HCT116 (cell line): ENCODE measurements at regions not wholly inside any gene's neighbourhood (a gene's known extent, or its start where the extent isn't known, plus 50 kb on each side); places are given as distances from the start of the nearest gene placed in this dataset.

Source experiments
- ATAC-seq: fragments of 200-7000 bp; cut with Tn5 transposase; 2 replicates; pipeline ENCODE4 v1.9.1; 2020; ENCODE audit warnings: mild to moderate bottlenecking, moderate library complexity
- BruUV-seq: library from RNA; stranded (reverse); fragments of 400-500 nt; replicated peaks from 2 replicates; lab custom pipeline; 2021; lab: Mats Ljungman, UMichigan
- CTCF ChIA-PET: fragments of 300-600 bp; sonication (Branson Sonifier 250); formaldehyde crosslinking; loops from one replicate; lab custom pipeline; 2021; ENCODE audit warnings: antibody characterized with exemption; lab: Charles Lee
- POLR2A ChIA-PET: fragments of 300-600, 350-600 bp; sonication (Branson Sonifier 250); formaldehyde crosslinking; loops from one replicate; lab custom pipeline; 2021; ENCODE audit warnings: antibody characterized with exemption; lab: Charles Lee
- RAD21 ChIA-PET, 2 experiments: fragments of 300-600 bp; sonication (Branson Sonifier 250); formaldehyde crosslinking; loops; one replicate each; lab custom pipeline; 2023; ENCODE audit warnings: low total read pairs in 2 of 2; ENCODE audit not compliant: uncharacterized antibody in 2 of 2, unreplicated experiment in 2 of 2, low non-redundant PET in 1 of 2; lab: Charles Lee
- DNase-seq: peaks from one replicate; pipeline ENCODE4 v3.0.0-alpha.2; 2010; ENCODE audit warnings: low read depth, low spot score
- H2AFZ ChIP-seq: fragments of 200-600 bp; shearing (Covaris generic), sonication (generic); 2 replicates; pipeline ENCODE4 v1.6.1; 2017; ENCODE audit warnings: low read depth, mixed run types, mixed read lengths, antibody characterized with exemption, low read length; ENCODE audit not compliant: poor library complexity, severe bottlenecking
- H3K27ac ChIP-seq: 2 replicates; pipeline ENCODE4 v1.5.1; 2012; ENCODE audit warnings: low read depth, low read length
- H3K27me3 ChIP-seq: fragments of 200-600 bp; sonication (generic); 2 replicates; pipeline ENCODE4 v1.6.1; 2016; ENCODE audit warnings: mixed run types, low read length, mixed read lengths; ENCODE audit not compliant: insufficient read depth
- H3K36me3 ChIP-seq, 2 experiments: fragments of 200-500 bp in 1 of 2; fragments of 200-600 bp in 1 of 2; sonication (Bioruptor generic) in 1 of 2; sonication (generic) in 1 of 2; 2 replicates each; pipeline versions ENCODE4 v1.5.1 to v1.6.1; 2014 to 2016; ENCODE audit warnings: low read length in 2 of 2, inconsistent platforms in 1 of 2, mixed read lengths in 1 of 2, mixed run types in 1 of 2; ENCODE audit not compliant: insufficient read depth in 2 of 2, control insufficient read depth in 1 of 2
- H3K4me1 ChIP-seq, 2 experiments: fragments of 200-600 bp in 1 of 2; sonication (generic) in 1 of 2; 2 replicates each; pipeline versions ENCODE4 v1.5.1 to v1.6.1; 2012 to 2017; ENCODE audit warnings: low read length in 2 of 2, inconsistent platforms in 1 of 2, mild to moderate bottlenecking in 1 of 2, mixed read lengths in 1 of 2, mixed run types in 1 of 2, moderate library complexity in 1 of 2; ENCODE audit not compliant: insufficient read depth in 2 of 2, control insufficient read depth in 1 of 2
- H3K4me2 ChIP-seq: fragments of 200-600 bp; sonication (generic); 2 replicates; pipeline ENCODE4 v1.6.1; 2017; ENCODE audit warnings: mixed run types, low read length, mixed read lengths
- H3K4me3 ChIP-seq, 2 experiments: fragments of 200-600 bp in 1 of 2; sonication (generic) in 1 of 2; replicated peaks in 1 of 2; 2 replicates each; pipeline ENCODE4 v1.5.1; 2011 to 2016; ENCODE audit warnings: low read length in 2 of 2, control low read depth in 1 of 2, low read depth in 1 of 2, mild to moderate bottlenecking in 1 of 2, mixed read lengths in 1 of 2, mixed run types in 1 of 2
- H3K79me2 ChIP-seq: fragments of 200-600 bp; sonication (generic); 2 replicates; pipeline ENCODE4 v1.6.1; 2017; ENCODE audit warnings: mild to moderate bottlenecking, mixed run types, low read length, moderate library complexity, mixed read lengths; ENCODE audit not compliant: insufficient read depth
- H3K9ac ChIP-seq: fragments of 200-600 bp; sonication (generic); 2 replicates; pipeline ENCODE4 v1.6.1; 2016; ENCODE audit warnings: low read length, mixed read lengths
- H3K9me2 ChIP-seq: fragments of 200-600 bp; sonication (generic), shearing (Covaris generic); 2 replicates; pipeline ENCODE4 v1.6.1; 2017; ENCODE audit warnings: mixed run types, mild to moderate bottlenecking, moderate library complexity; ENCODE audit not compliant: insufficient read depth
- H3K9me3 ChIP-seq, 2 experiments: fragments of 200-500 bp in 1 of 2; fragments of 200-600 bp in 1 of 2; sonication (Bioruptor generic) in 1 of 2; sonication (generic) in 1 of 2; 2 replicates each; pipeline ENCODE4 v1.6.1; 2014 to 2017; ENCODE audit warnings: low read length in 2 of 2, mixed read lengths in 2 of 2, inconsistent platforms in 1 of 2, low read depth in 1 of 2, mild to moderate bottlenecking in 1 of 2, mixed run types in 1 of 2, moderate library complexity in 1 of 2; ENCODE audit not compliant: control insufficient read depth in 1 of 2, insufficient read depth in 1 of 2
- H4K20me1 ChIP-seq: fragments of 200-600 bp; sonication (generic), shearing (Covaris generic); 2 replicates; pipeline ENCODE4 v1.6.1; 2017; ENCODE audit warnings: mixed run types, mild to moderate bottlenecking, moderate library complexity; ENCODE audit not compliant: insufficient read depth
- CBX3 ChIP-seq: IDR thresholded peaks from 2 replicates; pipeline ENCODE4 v1.6.1; 2012; ENCODE audit warnings: low read depth
- EGR1 ChIP-seq: IDR thresholded peaks from 2 replicates; pipeline ENCODE4 v1.6.1; 2012; ENCODE audit warnings: low read depth
- ELF1 ChIP-seq: IDR thresholded peaks from 2 replicates; pipeline ENCODE4 v1.6.1; 2012; ENCODE audit warnings: low read depth, borderline replicate concordance
- JUND ChIP-seq: IDR thresholded peaks from 2 replicates; pipeline ENCODE4 v1.6.1; 2012
- MAX ChIP-seq: IDR thresholded peaks from 2 replicates; pipeline ENCODE4 v1.6.1; 2012
- POLR2AphosphoS5 ChIP-seq: IDR thresholded peaks from 2 replicates; pipeline ENCODE4 v1.6.1; 2011; ENCODE audit warnings: mild to moderate bottlenecking, low read depth, low read length, moderate library complexity
- RAD21 ChIP-seq: IDR thresholded peaks from 2 replicates; pipeline ENCODE4 v1.6.1; 2012; ENCODE audit warnings: low read depth, mild to moderate bottlenecking
- SIN3A ChIP-seq: IDR thresholded peaks from 2 replicates; pipeline ENCODE4 v1.6.1; 2012; ENCODE audit warnings: low read depth
- SP1 ChIP-seq: IDR thresholded peaks from 2 replicates; pipeline ENCODE4 v1.6.1; 2012; ENCODE audit warnings: low read depth
- YY1 ChIP-seq: IDR thresholded peaks from 2 replicates; pipeline ENCODE4 v1.6.1; 2011; ENCODE audit warnings: low read length, low read depth, moderate library complexity, mild to moderate bottlenecking; ENCODE audit not compliant: insufficient replicate concordance; ENCODE audit errors: extremely low read depth
- ZBTB33 ChIP-seq: IDR thresholded peaks from 2 replicates; pipeline ENCODE4 v1.6.1; 2011; ENCODE audit warnings: mild to moderate bottlenecking, low read length, moderate library complexity; ENCODE audit not compliant: insufficient replicate concordance; ENCODE audit errors: extremely low read depth
- ZFX ChIP-seq: fragments of 450-650 bp; IDR thresholded peaks from 2 replicates; pipeline ENCODE4 v1.6.1; 2017
- ZNF274 ChIP-seq: fragments of 200-500 bp; sonication (Bioruptor generic); IDR thresholded peaks from 2 replicates; pipeline ENCODE4 v1.6.1; 2014; ENCODE audit warnings: mild to moderate bottlenecking, low read depth, low read length, inconsistent platforms
- intact Hi-C: fragments of 100-400 bp; cut with micrococcal nuclease; formaldehyde crosslinking; loops from 2 replicates; pipeline ENCODE4 v1.10.0; 2022

GRCh38 chr13:50524560-50524959, 318.9 kb downstream of the DLEU7 start:
- no peak for DNase-seq
- Histone ChIP-seq H3K9me2 (no peaks in the 10 kb centered on the region), H3K36me3 (no peaks in the 10 kb centered on the region), H2AFZ (no peak overlapping the region), H3K27me3 (no peaks in the 10 kb centered on the region), H3K9ac (no peak overlapping the region), H3K9me3 (no peaks in the 10 kb centered on the region), H3K79me2 (no peaks in the 10 kb centered on the region), H4K20me1 (no peaks in the 10 kb centered on the region), H3K4me3 (no peak overlapping the region), H3K4me1 (peaks cover 17 to 20% of the 10 kb centered on the region in 2 experiments), H3K4me2 (no peak overlapping the region), H3K27ac (no peak overlapping the region)
- TF ChIP-seq CBX3 = no peak
- no peak for TF ChIP-seq ZBTB33
- no peak for TF ChIP-seq JUND
- no peak for TF ChIP-seq SIN3A
- no peak for TF ChIP-seq ELF1
- TF ChIP-seq EGR1 = no peak
- no peak for TF ChIP-seq ZNF274
- ATAC-seq = no peak
- intact Hi-C loops = no loop called here
- CTCF ChIA-PET = no interaction called here
- POLR2A ChIA-PET = interaction anchor here (1.0 kb wide), 1 partner anchor 76 kb away, joined by 3 read pairs; no protein-coding TSS in a partner anchor
- RAD21 ChIA-PET = no interaction called here
- no TSS peak for BruUV-seq

GRCh38 chr13:50526661-50527071, 316.8 kb downstream of the DLEU7 start:
- RAD21 ChIA-PET = interaction anchor here in 1 of 2 experiments (0.6 kb wide), 1 partner anchor 280 kb away, joined by 3 read pairs; no protein-coding TSS in a partner anchor
- H3K4me1 ChIP-seq = peaks cover 29 to 32% of the 10 kb centered on the region in 2 experiments
- H3K9ac ChIP-seq = no peak overlapping the region
- ATAC-seq (no peak), DNase-seq (no peak)
- intact Hi-C loops = loop anchor here (5.0 kb wide), 1 partner anchor 386 kb away; no protein-coding TSS in a partner anchor
- H3K27me3 ChIP-seq = no peaks in the 10 kb centered on the region
- CTCF ChIA-PET = interaction anchor here (0.9 kb wide), 1 partner anchor 550 kb away, joined by 3 read pairs; no protein-coding TSS in a partner anchor
- POLR2A ChIA-PET = no interaction called here
- no peak overlapping the region for H3K4me3 ChIP-seq
- BruUV-seq = no TSS peak
- H2AFZ ChIP-seq = no peak overlapping the region
- no peak overlapping the region for H3K4me2 ChIP-seq
- H3K9me3 ChIP-seq = no peaks in the 10 kb centered on the region
- H3K79me2 ChIP-seq = no peaks in the 10 kb centered on the region
- no peaks in the 10 kb centered on the region for H4K20me1 ChIP-seq
- H3K9me2 ChIP-seq = no peaks in the 10 kb centered on the region
- H3K36me3 ChIP-seq = no peaks in the 10 kb centered on the region
- TF ChIP-seq CBX3 = no peak
- no peak for TF ChIP-seq MAX
- no peak for TF ChIP-seq SIN3A
- no peak for TF ChIP-seq ZFX
- TF ChIP-seq RAD21 = no peak
- no peak for TF ChIP-seq SP1
- no peak for TF ChIP-seq ZNF274
- TF ChIP-seq ELF1 = no peak
- TF ChIP-seq YY1 = no peak
- no peak for TF ChIP-seq POLR2AphosphoS5
- H3K27ac ChIP-seq = no peak overlapping the region
